Gastroesophageal sphincter (tissue), 3 donors: ENCODE measurements at regions not wholly inside any gene's neighbourhood (a gene's known extent, or its start where the extent isn't known, plus 50 kb on each side); places are given as distances from the start of the nearest gene placed in this dataset.

ENCODE experiments used
- EP300 ChIP-seq: sonication (generic); formaldehyde crosslinking; IDR thresholded peaks from one replicate; pipeline ENCODE4 v1.6.1; 2017; ENCODE audit warnings: antibody characterized with exemption, mild to moderate bottlenecking
- POLR2A ChIP-seq, 2 donors: fragments of 450-650 bp; IDR thresholded peaks; one replicate each; pipeline ENCODE4 v1.6.1; 2017; ENCODE audit warnings: antibody characterized with exemption in 2 of 2, mild to moderate bottlenecking in 2 of 2, moderate library complexity in 1 of 2
- POLR2AphosphoS5 ChIP-seq: sonication (generic); formaldehyde crosslinking; IDR thresholded peaks from one replicate; pipeline ENCODE4 v1.6.1; 2017; ENCODE audit warnings: antibody characterized with exemption
- TF ChIP-seq, protein P1 (sequence below), 4 experiments: fragments of 200-600 bp in 2 of 4; fragments of 450-650 bp in 2 of 4; sonication (generic) in 1 of 4; IDR thresholded peaks; one replicate each; pipeline ENCODE4 v1.5.1; 2017 to 2019; ENCODE audit warnings: antibody characterized with exemption in 4 of 4, mild to moderate bottlenecking in 2 of 4, moderate library complexity in 2 of 4

DNA sequence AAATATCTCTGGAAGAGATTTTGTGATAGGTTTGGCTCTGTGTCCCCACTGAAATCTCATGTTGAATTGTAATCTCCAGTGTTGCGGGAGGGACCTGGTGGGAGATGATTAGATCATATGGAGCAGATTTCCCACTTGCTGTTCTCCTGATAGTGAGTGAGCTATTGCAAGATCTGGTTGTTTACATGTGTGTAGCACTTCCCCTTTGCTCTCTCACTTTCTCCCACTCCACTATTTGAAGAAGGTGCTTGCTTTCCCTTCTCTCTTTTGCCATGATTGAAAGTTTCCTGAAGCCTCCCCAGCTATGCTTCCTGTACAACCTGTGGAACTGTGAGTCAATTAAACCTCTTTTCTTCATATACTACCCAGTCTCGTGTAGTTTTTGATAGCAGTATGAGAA is 97.0 kb upstream of the FN1 start:
- TF ChIP-seq POLR2AphosphoS5 (no peak), POLR2A (IDR thresholded peaks at IDR 0.05) (no peak), EP300 (no peak)
- TF ChIP-seq, protein P1, sequence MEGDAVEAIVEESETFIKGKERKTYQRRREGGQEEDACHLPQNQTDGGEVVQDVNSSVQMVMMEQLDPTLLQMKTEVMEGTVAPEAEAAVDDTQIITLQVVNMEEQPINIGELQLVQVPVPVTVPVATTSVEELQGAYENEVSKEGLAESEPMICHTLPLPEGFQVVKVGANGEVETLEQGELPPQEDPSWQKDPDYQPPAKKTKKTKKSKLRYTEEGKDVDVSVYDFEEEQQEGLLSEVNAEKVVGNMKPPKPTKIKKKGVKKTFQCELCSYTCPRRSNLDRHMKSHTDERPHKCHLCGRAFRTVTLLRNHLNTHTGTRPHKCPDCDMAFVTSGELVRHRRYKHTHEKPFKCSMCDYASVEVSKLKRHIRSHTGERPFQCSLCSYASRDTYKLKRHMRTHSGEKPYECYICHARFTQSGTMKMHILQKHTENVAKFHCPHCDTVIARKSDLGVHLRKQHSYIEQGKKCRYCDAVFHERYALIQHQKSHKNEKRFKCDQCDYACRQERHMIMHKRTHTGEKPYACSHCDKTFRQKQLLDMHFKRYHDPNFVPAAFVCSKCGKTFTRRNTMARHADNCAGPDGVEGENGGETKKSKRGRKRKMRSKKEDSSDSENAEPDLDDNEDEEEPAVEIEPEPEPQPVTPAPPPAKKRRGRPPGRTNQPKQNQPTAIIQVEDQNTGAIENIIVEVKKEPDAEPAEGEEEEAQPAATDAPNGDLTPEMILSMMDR (IDR thresholded peaks at IDR 0.05): no peak
